GM19238 (cell line): ENCODE measurements at regions not wholly inside any gene's neighbourhood (a gene's known extent, or its start where the extent isn't known, plus 50 kb on each side); places are given as distances from the start of the nearest gene placed in this dataset.

Experiments
- DNase-seq: peaks from one replicate; pipeline ENCODE4 v3.0.0; 2011; ENCODE audit warnings: low spot score; ENCODE audit not compliant: insufficient read length

GRCh38 chr18:22069916-22070315 lies 99.5 kb upstream of the GATA6 start:
- no peak for DNase-seq

GRCh38 chr18:22073411-22073810 lies 96.0 kb upstream of the GATA6 start:
- no peak for DNase-seq

GRCh38 chr18:22074282-22075070 lies 94.9 kb upstream of the GATA6 start:
- no peak for DNase-seq

GRCh38 chr18:22080035-22080434 lies 89.4 kb upstream of the GATA6 start:
- DNase-seq, result no peak

GRCh38 chr18:22082408-22082807 lies 87.0 kb upstream of the GATA6 start:
- DNase-seq, result no peak

- no peak for DNase-seq
Observed at GRCh38 chr18:22084547-22084946, 84.8 kb upstream of the GATA6 start.

- no peak for DNase-seq
Observed at GRCh38 chr18:22086973-22087372, 82.4 kb upstream of the GATA6 start.

- no peak for DNase-seq
Observed at GRCh38 chr18:22088029-22088428, 81.4 kb upstream of the GATA6 start.

GRCh38 chr18:22088996-22089640 lies 80.3 kb upstream of the GATA6 start:
- no peak for DNase-seq

- DNase-seq, result no peak
Observed at GRCh38 chr18:22091341-22091740, 78.0 kb upstream of the GATA6 start.

GRCh38 chr18:22093731-22094357 lies 75.5 kb upstream of the GATA6 start:
- no peak for DNase-seq

- DNase-seq, result no peak
Observed at GRCh38 chr18:22094358-22094734, 75.0 kb upstream of the GATA6 start.

GRCh38 chr18:22098563-22098989 lies 70.8 kb upstream of the GATA6 start:
- no peak for DNase-seq

GRCh38 chr18:22099925-22100324 lies 69.5 kb upstream of the GATA6 start:
- no peak for DNase-seq

GRCh38 chr18:22101731-22102130 lies 67.7 kb upstream of the GATA6 start:
- DNase-seq, result no peak

- no peak for DNase-seq
Observed at GRCh38 chr18:22102953-22103646, 66.3 kb upstream of the GATA6 start.

- no peak for DNase-seq
Observed at GRCh38 chr18:22103647-22104031, 65.8 kb upstream of the GATA6 start.

GRCh38 chr18:22106536-22107292 lies 62.7 kb upstream of the GATA6 start:
- DNase-seq, result no peak

- no peak for DNase-seq
Observed at GRCh38 chr18:22108674-22109073, 60.7 kb upstream of the GATA6 start.

GRCh38 chr18:22109535-22109934 lies 59.9 kb upstream of the GATA6 start:
- no peak for DNase-seq

GRCh38 chr18:22110461-22110924 lies 58.9 kb upstream of the GATA6 start:
- DNase-seq, result no peak
